ENCODE measurements at regions not wholly inside any gene's neighbourhood (a gene's known extent, or its start where the extent isn't known, plus 50 kb on each side); places are given as distances from the start of the nearest gene placed in this dataset.

GRCh38 chr2:173762221-173762620 lies 203.0 kb downstream of the SP3 start:
- peak overlapping the region; percentile 15 for H2AFZ ChIP-seq (replicated peaks)
- H3K27me3 ChIP-seq = no peaks in the 10 kb centered on the region
- Mint-ChIP-seq H3K27ac (no peak overlapping the region), H3K36me3 (no peaks in the 10 kb centered on the region), H3K9me3 (peaks cover 2% of the 10 kb centered on the region), H3K27me3 (ENCODE audit: insufficient read depth, low read depth) (peaks cover 3% of the 10 kb centered on the region), H3K4me1 (peaks cover 17% of the 10 kb centered on the region), H3K4me3 (no peak overlapping the region)
- H3K79me2 ChIP-seq (ENCODE audit: low read depth) = no peaks in the 10 kb centered on the region
- no peak overlapping the region for H3K4me2 ChIP-seq
- H3F3A ChIP-seq (ENCODE audit: low read depth) = peaks cover 20% of the 10 kb centered on the region
- no peak for DNase-seq (ENCODE audit: low spot score)
- no peaks in the 10 kb centered on the region for H3K9me3 ChIP-seq (ENCODE audit: low read depth)
- peaks cover 44% of the 10 kb centered on the region for H3K4me1 ChIP-seq
- H3K9ac ChIP-seq = no peak overlapping the region
- TF ChIP-seq CTCF (IDR thresholded peaks at IDR 0.05) = no peak
- TF ChIP-seq EZH2 (IDR thresholded peaks at IDR 0.05) = no peak
- no peak for TF ChIP-seq EZH2phosphoT487 (IDR thresholded peaks at IDR 0.05)
- H3K36me3 ChIP-seq = no peaks in the 10 kb centered on the region
- no peak overlapping the region for H3K27ac ChIP-seq
- H3K4me3 ChIP-seq = no peak overlapping the region
- H4K20me1 ChIP-seq (ENCODE audit: low read depth) = no peaks in the 10 kb centered on the region

GRCh38 chr2:173762864-173763263 lies 202.3 kb downstream of the SP3 start:
- no peaks in the 10 kb centered on the region for H3K79me2 ChIP-seq (ENCODE audit: low read depth)
- peaks cover 20% of the 10 kb centered on the region for H3F3A ChIP-seq (ENCODE audit: low read depth)
- H3K27me3 ChIP-seq = no peaks in the 10 kb centered on the region
- DNase-seq (ENCODE audit: low spot score) = no peak
- TF ChIP-seq CTCF (IDR thresholded peaks at IDR 0.05) (no peak), EZH2phosphoT487 (IDR thresholded peaks at IDR 0.05) (no peak), EZH2 (IDR thresholded peaks at IDR 0.05) (no peak)
- H3K27ac ChIP-seq = no peak overlapping the region
- no peaks in the 10 kb centered on the region for H4K20me1 ChIP-seq (ENCODE audit: low read depth)
- peaks cover 3% of the 10 kb centered on the region for H3K27me3 Mint-ChIP-seq (ENCODE audit: insufficient read depth, low read depth)
- H3K4me3 Mint-ChIP-seq = no peak overlapping the region
- H3K9me3 ChIP-seq (ENCODE audit: low read depth) = no peaks in the 10 kb centered on the region
- H3K4me2 ChIP-seq = no peak overlapping the region
- H3K4me1 ChIP-seq = peaks cover 41% of the 10 kb centered on the region
- H2AFZ ChIP-seq (replicated peaks) = no peak overlapping the region
- peaks cover 17% of the 10 kb centered on the region for H3K4me1 Mint-ChIP-seq
- no peaks in the 10 kb centered on the region for H3K36me3 ChIP-seq
- H3K36me3 Mint-ChIP-seq = no peaks in the 10 kb centered on the region
- H3K4me3 ChIP-seq = no peak overlapping the region
- H3K9me3 Mint-ChIP-seq = peaks cover 2% of the 10 kb centered on the region
- H3K27ac Mint-ChIP-seq = no peak overlapping the region
- no peak overlapping the region for H3K9ac ChIP-seq

GRCh38 chr2:173763641-173764040 lies 201.5 kb downstream of the SP3 start:
- no peak overlapping the region for H3K27ac Mint-ChIP-seq
- TF ChIP-seq CTCF (IDR thresholded peaks at IDR 0.05) = no peak
- no peak for TF ChIP-seq EZH2 (IDR thresholded peaks at IDR 0.05)
- TF ChIP-seq EZH2phosphoT487 (IDR thresholded peaks at IDR 0.05) = no peak

More at GRCh38 chr2:173763641-173764040, 201.5 kb downstream of the SP3 start:
- peaks cover 17% of the 10 kb centered on the region for H3K4me1 Mint-ChIP-seq
- Histone ChIP-seq H3K4me3 (no peak overlapping the region), H3K4me2 (no peak overlapping the region), H3K27ac (no peak overlapping the region), H3F3A (ENCODE audit: low read depth) (peaks cover 20% of the 10 kb centered on the region), H3K9ac (no peak overlapping the region), H2AFZ (replicated peaks) (no peak overlapping the region), H3K9me3 (ENCODE audit: low read depth) (no peaks in the 10 kb centered on the region), H3K4me1 (peaks cover 33% of the 10 kb centered on the region), H3K36me3 (no peaks in the 10 kb centered on the region), H3K27me3 (no peaks in the 10 kb centered on the region), H3K79me2 (ENCODE audit: low read depth) (no peaks in the 10 kb centered on the region), H4K20me1 (ENCODE audit: low read depth) (no peaks in the 10 kb centered on the region)
- DNase-seq (ENCODE audit: low spot score) = no peak
- H3K4me3 Mint-ChIP-seq = no peak overlapping the region
- no peaks in the 10 kb centered on the region for H3K36me3 Mint-ChIP-seq
- peaks cover 2% of the 10 kb centered on the region for H3K9me3 Mint-ChIP-seq
- H3K27me3 Mint-ChIP-seq (ENCODE audit: insufficient read depth, low read depth) = peaks cover 3% of the 10 kb centered on the region

Measured in neural progenitor cell (in vitro differentiated cells).